ENCODE measurements at regions not wholly inside any gene's neighbourhood (a gene's known extent, or its start where the extent isn't known, plus 50 kb on each side); places are given as distances from the start of the nearest gene placed in this dataset.

DNA sequence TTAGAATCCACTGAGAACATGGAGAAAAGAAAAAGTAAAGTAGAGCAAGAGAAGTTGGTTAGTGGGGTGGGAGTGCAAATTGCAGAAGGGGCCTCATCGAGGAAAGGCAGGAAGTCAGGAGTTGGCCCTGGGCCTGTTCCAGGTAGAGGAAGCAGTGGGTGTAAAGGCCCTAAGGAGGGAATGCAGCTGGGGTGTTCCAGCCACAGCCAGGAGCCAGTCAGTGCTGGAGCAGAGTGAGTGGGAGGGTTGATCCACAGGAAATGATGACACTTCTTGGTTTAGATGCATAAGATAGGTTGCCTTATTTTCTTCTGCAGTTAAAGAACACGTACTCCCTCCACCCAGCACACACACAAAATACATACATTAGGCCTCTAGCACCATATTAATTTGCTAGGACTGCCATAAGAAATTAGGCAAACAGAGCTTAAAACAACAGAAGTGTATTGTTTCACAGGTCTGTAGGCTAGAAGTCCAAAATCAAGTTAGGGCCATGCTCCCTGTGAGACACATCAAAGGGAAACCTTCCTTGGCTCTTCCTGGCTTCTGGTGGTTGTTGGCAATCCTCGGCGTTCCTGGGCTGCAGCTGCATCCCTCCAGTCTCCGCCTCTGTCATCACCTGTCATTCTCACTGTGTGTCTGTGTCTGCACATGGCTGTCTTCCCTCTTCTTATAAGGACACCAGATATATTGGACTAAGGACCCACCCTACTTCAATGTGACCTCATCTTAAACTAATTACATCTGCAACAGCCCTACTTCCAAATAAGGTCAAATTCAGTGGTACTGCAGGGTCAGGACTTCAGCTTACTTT lies 205.9 kb downstream of the AASDH start:
- TF ChIP-seq ZFP30 (CRISPR knock-in tag; IDR thresholded peaks at IDR 0.05), result no peak
- TF ChIP-seq ZNF70 (CRISPR knock-in tag; IDR thresholded peaks at IDR 0.05), result no peak
- no peak for TF ChIP-seq ZNF565 (CRISPR knock-in tag; conservative IDR thresholded peaks at IDR 0.05; ENCODE audit: low read depth)
- no peak for TF ChIP-seq OSR1 (CRISPR knock-in tag; IDR thresholded peaks at IDR 0.05)
- TF ChIP-seq ARNTL (CRISPR knock-in tag; IDR thresholded peaks at IDR 0.05; ENCODE audit: borderline replicate concordance, low read depth), result no peak
- TF ChIP-seq ESRRG (CRISPR knock-in tag; IDR thresholded peaks at IDR 0.05), result no peak
- no peak for TF ChIP-seq ZFP3 (CRISPR knock-in tag; IDR thresholded peaks at IDR 0.05)
- TF ChIP-seq CREB5 (CRISPR knock-in tag; IDR thresholded peaks at IDR 0.05; ENCODE audit: low read depth), result no peak
